ENCODE measurements at regions not wholly inside any gene's neighbourhood (a gene's known extent, or its start where the extent isn't known, plus 50 kb on each side); places are given as distances from the start of the nearest gene placed in this dataset.

DNA sequence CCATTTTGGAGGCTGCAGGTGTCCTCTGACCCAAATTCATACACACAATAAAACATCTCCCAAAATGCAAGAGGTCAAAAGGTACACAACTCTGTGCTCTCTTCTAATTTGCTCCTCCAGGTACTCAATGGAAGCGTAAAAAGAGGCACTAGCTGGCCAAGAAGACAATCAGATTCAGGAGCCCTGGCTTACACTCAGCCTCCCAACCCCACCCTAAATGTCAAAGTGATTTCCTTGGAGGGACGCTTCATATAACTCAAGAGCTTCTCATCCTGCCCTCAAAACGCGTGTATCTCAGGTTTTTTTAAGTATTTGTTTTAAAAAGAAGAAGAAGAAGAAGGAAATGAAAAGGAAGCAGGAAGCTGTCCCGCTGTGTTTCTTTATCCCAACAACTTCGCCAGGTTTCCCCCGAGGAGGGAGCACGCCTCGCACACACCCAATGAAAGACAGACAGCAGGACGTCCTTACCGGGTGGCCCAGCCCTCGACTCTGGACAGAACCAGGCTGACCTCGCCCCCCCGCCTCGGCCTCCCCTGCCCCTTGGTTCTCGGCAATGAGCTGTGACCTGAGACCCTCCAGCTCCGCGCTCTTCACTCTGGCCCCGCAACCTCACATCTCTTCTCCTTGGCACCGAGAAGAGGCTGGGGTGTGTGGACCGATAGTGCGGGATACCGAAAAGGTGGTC is 620.7 kb upstream of the ZNF385D start:
- TF ChIP-seq, protein P1, sequence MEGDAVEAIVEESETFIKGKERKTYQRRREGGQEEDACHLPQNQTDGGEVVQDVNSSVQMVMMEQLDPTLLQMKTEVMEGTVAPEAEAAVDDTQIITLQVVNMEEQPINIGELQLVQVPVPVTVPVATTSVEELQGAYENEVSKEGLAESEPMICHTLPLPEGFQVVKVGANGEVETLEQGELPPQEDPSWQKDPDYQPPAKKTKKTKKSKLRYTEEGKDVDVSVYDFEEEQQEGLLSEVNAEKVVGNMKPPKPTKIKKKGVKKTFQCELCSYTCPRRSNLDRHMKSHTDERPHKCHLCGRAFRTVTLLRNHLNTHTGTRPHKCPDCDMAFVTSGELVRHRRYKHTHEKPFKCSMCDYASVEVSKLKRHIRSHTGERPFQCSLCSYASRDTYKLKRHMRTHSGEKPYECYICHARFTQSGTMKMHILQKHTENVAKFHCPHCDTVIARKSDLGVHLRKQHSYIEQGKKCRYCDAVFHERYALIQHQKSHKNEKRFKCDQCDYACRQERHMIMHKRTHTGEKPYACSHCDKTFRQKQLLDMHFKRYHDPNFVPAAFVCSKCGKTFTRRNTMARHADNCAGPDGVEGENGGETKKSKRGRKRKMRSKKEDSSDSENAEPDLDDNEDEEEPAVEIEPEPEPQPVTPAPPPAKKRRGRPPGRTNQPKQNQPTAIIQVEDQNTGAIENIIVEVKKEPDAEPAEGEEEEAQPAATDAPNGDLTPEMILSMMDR (IDR thresholded peaks at IDR 0.05): no peak
- TF ChIP-seq POLR2AphosphoS5 (IDR thresholded peaks at IDR 0.05): no peak
